H1 (cell line): ENCODE measurements at regions not wholly inside any gene's neighbourhood (a gene's known extent, or its start where the extent isn't known, plus 50 kb on each side); places are given as distances from the start of the nearest gene placed in this dataset.

ENCODE experiments used
- CTCF ChIA-PET: fragments of 300-600 bp; sonication (Branson Sonifier 250); formaldehyde crosslinking; loops from one replicate; lab custom pipeline; 2021; ENCODE audit not compliant: partially characterized antibody; lab: Charles Lee
- POLR2A ChIA-PET: fragments of 300-600 bp; sonication (Branson Sonifier 250); formaldehyde crosslinking; loops from one replicate; lab custom pipeline; 2021; ENCODE audit warnings: inconsistent platforms; ENCODE audit not compliant: partially characterized antibody; lab: Charles Lee
- DNase-seq, 2 experiments: peaks; one replicate each; pipeline versions ENCODE4 v3.0.0 to v3.0.0-alpha.2; 2010 to 2022; ENCODE audit warnings: low spot score in 2 of 2, low read depth in 1 of 2, mixed read lengths in 1 of 2
- FAIRE-seq: peaks from 2 replicates; lab custom pipeline; 2011; peaks lifted over from hg19 to GRCh38; lab: Jason Lieb, UNC
- H2AFZ ChIP-seq: 2 replicates; pipeline ENCODE4 v1.8.1; 2012; ENCODE audit warnings: low read length, inconsistent platforms
- H2AK5ac ChIP-seq: 2 replicates; pipeline ENCODE4 v1.6.1; 2013; ENCODE audit warnings: low read depth, low read length
- H2BK120ac ChIP-seq: replicated peaks from 2 replicates; pipeline ENCODE3; 2013; ENCODE audit warnings: low read depth, low read length, inconsistent platforms
- H2BK12ac ChIP-seq: 2 replicates; pipeline ENCODE4 v1.6.1; 2013; ENCODE audit warnings: low read depth, low read length
- H2BK15ac ChIP-seq: 2 replicates; pipeline ENCODE4 v1.6.1; 2013; ENCODE audit warnings: low read length
- H2BK20ac ChIP-seq: 2 replicates; pipeline ENCODE4 v1.6.1; 2013; ENCODE audit warnings: low read length
- H2BK5ac ChIP-seq: 2 replicates; pipeline ENCODE4 v1.6.1; 2013; ENCODE audit warnings: low read depth, low read length
- H3K14ac ChIP-seq: 2 replicates; pipeline ENCODE4 v1.6.1; 2013; ENCODE audit warnings: inconsistent platforms; ENCODE audit not compliant: insufficient read length
- H3K18ac ChIP-seq: 2 replicates; pipeline ENCODE4 v1.6.1; 2013; ENCODE audit warnings: low read length; ENCODE audit errors: extremely low read depth
- H3K23ac ChIP-seq: 2 replicates; pipeline ENCODE4 v1.6.1; 2013; ENCODE audit warnings: inconsistent platforms; ENCODE audit not compliant: insufficient read length
- H3K23me2 ChIP-seq: 2 replicates; pipeline ENCODE4 v1.6.1; 2013; ENCODE audit warnings: low read depth, low read length
- H3K27ac ChIP-seq: 2 replicates; pipeline ENCODE4 v1.6.1; 2011; ENCODE audit warnings: low read depth, low read length, inconsistent platforms
- H3K27me3 ChIP-seq, 4 experiments: replicated peaks in 1 of 4; 1 replicate in 1 of 4; 2 replicates in 3 of 4; pipeline versions ENCODE4 v1.6.1 to v1.8.1; 2011 to 2013; ENCODE audit warnings: low read length in 3 of 4, mild to moderate bottlenecking in 3 of 4, inconsistent platforms in 2 of 4, mixed read lengths in 2 of 4, moderate library complexity in 1 of 4; ENCODE audit not compliant: control insufficient read depth in 3 of 4, insufficient read depth in 3 of 4; ENCODE audit errors: extremely low read depth in 1 of 4
- H3K36me3 ChIP-seq, 4 experiments: 2 replicates each; pipeline versions ENCODE4 v1.6.1 to v1.8.1; 2011 to 2013; ENCODE audit warnings: mild to moderate bottlenecking in 4 of 4, low read length in 3 of 4, moderate library complexity in 2 of 4, control low read depth in 1 of 4, inconsistent platforms in 1 of 4; ENCODE audit not compliant: insufficient read depth in 4 of 4, control insufficient read depth in 2 of 4
- H3K4ac ChIP-seq: replicated peaks from 2 replicates; pipeline ENCODE3; 2013; ENCODE audit warnings: low read length, low read depth, mixed read lengths, inconsistent platforms; ENCODE audit not compliant: insufficient read length
- H3K4me1 ChIP-seq, 4 experiments: replicated peaks in 1 of 4; 1 replicate in 1 of 4; 2 replicates in 3 of 4; pipeline versions ENCODE4 v1.6.1 to v1.8.1; 2011 to 2013; ENCODE audit warnings: low read length in 3 of 4, inconsistent platforms in 2 of 4, mixed read lengths in 1 of 4; ENCODE audit not compliant: insufficient read depth in 4 of 4, control insufficient read depth in 3 of 4
- H3K4me2 ChIP-seq, 2 experiments: 2 replicates each; pipeline versions ENCODE4 v1.6.1 to v1.8.1; 2011 to 2013; ENCODE audit warnings: low read depth in 2 of 2, low read length in 2 of 2, control low read depth in 1 of 2, inconsistent platforms in 1 of 2, mild to moderate bottlenecking in 1 of 2; ENCODE audit not compliant: insufficient read depth in 1 of 2
- H3K4me3 ChIP-seq, 4 experiments: fragments of 200-600, 300-600 bp in 1 of 4; sonication (generic), shearing (Covaris generic), sonication (Bioruptor Twin) in 1 of 4; 2 replicates each; pipeline versions ENCODE4 v1.5.1 to v1.8.1; 2011 to 2016; ENCODE audit warnings: low read length in 4 of 4, low read depth in 3 of 4, control low read depth in 2 of 4, inconsistent platforms in 2 of 4, mild to moderate bottlenecking in 2 of 4, mixed read lengths in 1 of 4, moderate library complexity in 1 of 4; ENCODE audit not compliant: insufficient read depth in 2 of 4; ENCODE audit errors: extremely low read depth in 1 of 4
- H3K56ac ChIP-seq: replicated peaks from 2 replicates; pipeline ENCODE3; 2013; ENCODE audit warnings: low read depth, mild to moderate bottlenecking, mixed read lengths, low read length, inconsistent platforms; ENCODE audit not compliant: insufficient read length
- H3K79me1 ChIP-seq: 2 replicates; pipeline ENCODE4 v1.6.1; 2013; ENCODE audit warnings: low read depth, low read length, control low read depth
- H3K79me2 ChIP-seq, 2 experiments: 2 replicates each; pipeline versions ENCODE4 v1.6.1 to v1.8.1; 2012 to 2013; ENCODE audit warnings: low read length in 2 of 2, mild to moderate bottlenecking in 2 of 2, inconsistent platforms in 1 of 2; ENCODE audit not compliant: insufficient read depth in 2 of 2, control insufficient read depth in 1 of 2
- H3K9ac ChIP-seq, 4 experiments: replicated peaks in 1 of 4; 1 replicate in 1 of 4; 2 replicates in 3 of 4; pipeline versions ENCODE4 v1.6.1 to v1.8.1; 2011 to 2013; ENCODE audit warnings: low read depth in 3 of 4, low read length in 3 of 4, control low read depth in 2 of 4, mild to moderate bottlenecking in 2 of 4, moderate library complexity in 2 of 4, inconsistent platforms in 1 of 4; ENCODE audit errors: extremely low read depth in 1 of 4
- H3K9me3 ChIP-seq, 2 experiments: 2 replicates each; pipeline versions ENCODE4 v1.6.1 to v1.8.1; 2012 to 2013; ENCODE audit warnings: mild to moderate bottlenecking in 2 of 2, moderate library complexity in 2 of 2, control low read depth in 1 of 2, inconsistent platforms in 1 of 2, low read depth in 1 of 2, low read length in 1 of 2, mixed read lengths in 1 of 2; ENCODE audit not compliant: insufficient read depth in 2 of 2
- H4K20me1 ChIP-seq, 2 experiments: replicated peaks in 1 of 2; 2 replicates each; pipeline versions ENCODE3 to v1.8.1; 2011 to 2013; ENCODE audit warnings: inconsistent platforms in 2 of 2, low read length in 2 of 2, mild to moderate bottlenecking in 1 of 2; ENCODE audit not compliant: insufficient read depth in 2 of 2, control insufficient read depth in 1 of 2
- H4K5ac ChIP-seq: 2 replicates; pipeline ENCODE4 v1.6.1; 2013; ENCODE audit warnings: low read length, low read depth, mixed read lengths, inconsistent platforms; ENCODE audit not compliant: insufficient read length
- H4K8ac ChIP-seq: 2 replicates; pipeline ENCODE4 v1.8.0; 2013; ENCODE audit warnings: mild to moderate bottlenecking, moderate library complexity, low read length, inconsistent platforms; ENCODE audit not compliant: insufficient read depth; ENCODE audit errors: extremely low read depth
- H4K91ac ChIP-seq: replicated peaks from 2 replicates; pipeline ENCODE3; 2013; ENCODE audit warnings: low read length, mixed read lengths, inconsistent platforms; ENCODE audit not compliant: insufficient read length
- CREB1 ChIP-seq: IDR thresholded peaks from 2 replicates; pipeline ENCODE4 v1.6.1; 2012; ENCODE audit warnings: inconsistent platforms
- CTCF ChIP-seq, 3 experiments: IDR thresholded peaks; 1 replicate in 2 of 3; 2 replicates in 1 of 3; pipeline versions ENCODE4 v1.5.1 to v1.6.1; 2011; ENCODE audit warnings: low read length in 3 of 3, mild to moderate bottlenecking in 3 of 3, inconsistent platforms in 2 of 3, low read depth in 1 of 3, moderate library complexity in 1 of 3; ENCODE audit not compliant: insufficient read depth in 1 of 3; ENCODE audit errors: control extremely low read depth in 1 of 3
- EP300 ChIP-seq, 2 experiments: IDR thresholded peaks; 1 replicate in 1 of 2; 2 replicates in 1 of 2; pipeline ENCODE4 v1.6.1; 2011 to 2012; ENCODE audit warnings: low read depth in 2 of 2, low read length in 2 of 2, mild to moderate bottlenecking in 2 of 2, borderline replicate concordance in 1 of 2, inconsistent platforms in 1 of 2, moderate library complexity in 1 of 2
- HDAC6 ChIP-seq: IDR thresholded peaks from one replicate; pipeline ENCODE4 v1.7.1; 2012; ENCODE audit warnings: low read depth, mild to moderate bottlenecking, inconsistent platforms, low read length, moderate library complexity
- JUN ChIP-seq: IDR thresholded peaks from 2 replicates; pipeline ENCODE4 v1.6.1; 2011; ENCODE audit warnings: low read depth, mild to moderate bottlenecking, improper control_type of control experiment, low read length
- JUND ChIP-seq: IDR thresholded peaks from 2 replicates; pipeline ENCODE4 v1.6.1; 2011; ENCODE audit warnings: mild to moderate bottlenecking, improper control_type of control experiment, low read length
- KDM4A ChIP-seq: IDR thresholded peaks from one replicate; pipeline ENCODE4 v1.7.1; 2012; ENCODE audit warnings: low read depth, mild to moderate bottlenecking, moderate library complexity, low read length, inconsistent platforms; ENCODE audit not compliant: severe bottlenecking
- POLR2A ChIP-seq, 2 experiments: IDR thresholded peaks; 1 replicate in 1 of 2; 2 replicates in 1 of 2; pipeline ENCODE4 v1.6.1; 2011; ENCODE audit warnings: low read depth in 2 of 2, low read length in 2 of 2, mild to moderate bottlenecking in 2 of 2; ENCODE audit errors: control extremely low read depth in 1 of 2
- POU5F1 ChIP-seq: IDR thresholded peaks from 2 replicates; pipeline ENCODE4 v1.6.1; 2011; ENCODE audit warnings: low read depth, mild to moderate bottlenecking, low read length, moderate library complexity
- RBBP5 ChIP-seq: IDR thresholded peaks from 2 replicates; pipeline ENCODE4 v1.7.1; 2012; ENCODE audit warnings: low read depth, mild to moderate bottlenecking, inconsistent platforms, low read length, moderate library complexity, borderline replicate concordance
- RXRA ChIP-seq: IDR thresholded peaks from 2 replicates; pipeline ENCODE4 v1.6.1; 2011; ENCODE audit warnings: low read depth, mild to moderate bottlenecking, low read length, moderate library complexity; ENCODE audit not compliant: insufficient read depth
- SP4 ChIP-seq: IDR thresholded peaks from 2 replicates; pipeline ENCODE4 v1.6.1; 2012; ENCODE audit warnings: low read length, inconsistent platforms
- TBP ChIP-seq: IDR thresholded peaks from 2 replicates; pipeline ENCODE4 v1.6.1; 2011; ENCODE audit warnings: low read depth, low read length, improper control_type of control experiment
- YY1 ChIP-seq: IDR thresholded peaks from 2 replicates; pipeline ENCODE4 v1.6.1; 2011; ENCODE audit warnings: low read depth, mild to moderate bottlenecking, low read length
- WGBS, 2 experiments: shearing (Covaris generic) in 1 of 2; methylation state at CpG; one replicate each; pipeline versions ENCODE4 v1.1.6 to v1.1.7; 2013 to 2015; ENCODE audit warnings: low lambda C conversion rate in 2 of 2, mixed read lengths in 2 of 2, inconsistent platforms in 1 of 2, low coverage in 1 of 2, missing lambda C conversion rate in 1 of 2; ENCODE audit not compliant: insufficient replicate concordance in 2 of 2, insufficient coverage in 1 of 2, insufficient read length in 1 of 2; ENCODE audit errors: extremely low coverage in 1 of 2, missing lambda C conversion rate in 1 of 2; 5-methylcytosine and 5-hydroxymethylcytosine counted together

GRCh38 chr4:119825696-119826095, 197.1 kb upstream of the PDE5A start:
- ChIA-PET CTCF (no interaction called here), POLR2A (no interaction called here)
- FAIRE-seq = no peak
- TF ChIP-seq CTCF (IDR thresholded peaks at IDR 0.05; ENCODE audit: control extremely low read depth in 1 of 3, insufficient read depth in 1 of 3, low read depth in 1 of 3, low read length in 3 of 3) (no peak), RBBP5 (no peak), HDAC6 (no peak), CREB1 (no peak), RXRA (no peak), TBP (no peak), YY1 (no peak), JUND (no peak), KDM4A (no peak), POLR2A (IDR thresholded peaks at IDR 0.05; ENCODE audit: control extremely low read depth in 1 of 2, low read depth in 2 of 2, low read length in 2 of 2) (no peak), POU5F1 (no peak), SP4 (no peak), JUN (no peak), EP300 (IDR thresholded peaks at IDR 0.05; ENCODE audit: borderline replicate concordance in 1 of 2, low read depth in 2 of 2, low read length in 2 of 2) (no peak)

More at GRCh38 chr4:119825696-119826095, 197.1 kb upstream of the PDE5A start:
- 87% methylated on average over 2 of the region's 2 CpGs; no CpG with 5 or more reads in 1 of the 2 experiments for WGBS, 2 experiments
- Histone ChIP-seq H3K56ac (no peak overlapping the region), H3K4ac (no peak overlapping the region), H2BK15ac (no peak overlapping the region), H2BK120ac (no peak overlapping the region), H3K9ac (no peak overlapping the region), H2AFZ (no peak overlapping the region), H2BK5ac (no peak overlapping the region), H3K79me2 (no peaks in the 10 kb centered on the region), H3K4me2 (no peak overlapping the region), H3K18ac (no peak overlapping the region), H3K23me2 (no peaks in the 10 kb centered on the region), H4K5ac (no peak overlapping the region), H3K23ac (no peak overlapping the region), H2AK5ac (no peak overlapping the region), H4K8ac (no peak overlapping the region), H4K91ac (no peak overlapping the region), H3K36me3 (no peaks in the 10 kb centered on the region), H3K4me1 (no peaks in the 10 kb centered on the region), H3K79me1 (no peaks in the 10 kb centered on the region), H2BK20ac (no peak overlapping the region), H3K27ac (no peak overlapping the region), H3K14ac (no peak overlapping the region), H3K4me3 (no peak overlapping the region), H3K9me3 (no peaks in the 10 kb centered on the region), H2BK12ac (no peak overlapping the region), H3K27me3 (no peaks in the 10 kb centered on the region), H4K20me1 (no peaks in the 10 kb centered on the region)
- DNase-seq = no peak
